Neural cell (in vitro differentiated cells): ENCODE measurements at regions not wholly inside any gene's neighbourhood (a gene's known extent, or its start where the extent isn't known, plus 50 kb on each side); places are given as distances from the start of the nearest gene placed in this dataset.

Experiments
- EP300 ChIP-seq: fragments of 450-650 bp; conservative IDR thresholded peaks from 2 replicates; pipeline ENCODE4 v1.6.1; 2014; ENCODE audit warnings: antibody characterized with exemption, mild to moderate bottlenecking, moderate library complexity; ENCODE audit not compliant: poor library complexity, severe bottlenecking
- MXI1 ChIP-seq: fragments of 450-650 bp; conservative IDR thresholded peaks from 2 replicates; pipeline ENCODE4 v1.6.1; 2014; ENCODE audit warnings: antibody characterized with exemption, mild to moderate bottlenecking; ENCODE audit not compliant: poor library complexity, severe bottlenecking
- POLR2AphosphoS5 ChIP-seq: IDR thresholded peaks from 2 replicates; pipeline ENCODE4 v1.6.1; 2012
- TF ChIP-seq, protein P1 (sequence below): fragments of 450-650 bp; IDR thresholded peaks from 2 replicates; pipeline ENCODE4 v1.5.1; 2014; ENCODE audit warnings: antibody characterized with exemption, mild to moderate bottlenecking, moderate library complexity; ENCODE audit not compliant: poor library complexity, severe bottlenecking

DNA sequence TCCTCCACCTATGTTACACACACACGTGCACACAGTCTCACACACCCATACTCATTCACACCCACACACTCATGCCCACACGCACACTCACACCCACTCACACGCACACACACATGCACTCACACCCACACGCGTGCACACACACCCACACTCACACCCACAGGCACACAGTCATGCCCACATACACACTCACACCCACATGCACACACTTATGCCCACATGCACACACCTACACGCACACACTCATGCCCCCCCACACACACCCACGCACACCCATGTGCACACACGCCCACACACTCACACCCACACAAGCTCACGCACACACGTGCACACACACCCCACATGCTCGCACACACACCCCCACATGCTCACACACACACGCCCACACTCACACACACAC lies 140.0 kb downstream of the F11 start:
- TF ChIP-seq, protein P1, sequence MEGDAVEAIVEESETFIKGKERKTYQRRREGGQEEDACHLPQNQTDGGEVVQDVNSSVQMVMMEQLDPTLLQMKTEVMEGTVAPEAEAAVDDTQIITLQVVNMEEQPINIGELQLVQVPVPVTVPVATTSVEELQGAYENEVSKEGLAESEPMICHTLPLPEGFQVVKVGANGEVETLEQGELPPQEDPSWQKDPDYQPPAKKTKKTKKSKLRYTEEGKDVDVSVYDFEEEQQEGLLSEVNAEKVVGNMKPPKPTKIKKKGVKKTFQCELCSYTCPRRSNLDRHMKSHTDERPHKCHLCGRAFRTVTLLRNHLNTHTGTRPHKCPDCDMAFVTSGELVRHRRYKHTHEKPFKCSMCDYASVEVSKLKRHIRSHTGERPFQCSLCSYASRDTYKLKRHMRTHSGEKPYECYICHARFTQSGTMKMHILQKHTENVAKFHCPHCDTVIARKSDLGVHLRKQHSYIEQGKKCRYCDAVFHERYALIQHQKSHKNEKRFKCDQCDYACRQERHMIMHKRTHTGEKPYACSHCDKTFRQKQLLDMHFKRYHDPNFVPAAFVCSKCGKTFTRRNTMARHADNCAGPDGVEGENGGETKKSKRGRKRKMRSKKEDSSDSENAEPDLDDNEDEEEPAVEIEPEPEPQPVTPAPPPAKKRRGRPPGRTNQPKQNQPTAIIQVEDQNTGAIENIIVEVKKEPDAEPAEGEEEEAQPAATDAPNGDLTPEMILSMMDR = no peak
- TF ChIP-seq POLR2AphosphoS5 (no peak), EP300 (no peak), MXI1 (no peak)
